Liver (tissue), 8 donors: ENCODE measurements at regions not wholly inside any gene's neighbourhood (a gene's known extent, or its start where the extent isn't known, plus 50 kb on each side); places are given as distances from the start of the nearest gene placed in this dataset.

Experiments
- DNase-seq: peaks from one replicate; pipeline ENCODE4 v3.0.0-alpha.2; 2017; ENCODE audit warnings: low spot score
- H3K27ac ChIP-seq, 2 donors: one replicate each; pipeline ENCODE4 v1.7.0; 2013; ENCODE audit warnings: inconsistent platforms in 2 of 2, low read length in 2 of 2, control low read depth in 1 of 2, low read depth in 1 of 2, mild to moderate bottlenecking in 1 of 2
- H3K27me3 ChIP-seq, 4 donors: one replicate each; pipeline versions ENCODE4 v1.6.1 to v1.7.0; 2013; ENCODE audit warnings: low read length in 3 of 4, inconsistent platforms in 1 of 4, mild to moderate bottlenecking in 1 of 4, moderate library complexity in 1 of 4; ENCODE audit not compliant: control insufficient read depth in 4 of 4, insufficient read depth in 4 of 4
- H3K36me3 ChIP-seq, 4 donors: one replicate each; pipeline versions ENCODE4 v1.6.1 to v1.7.0; 2013; ENCODE audit warnings: low read length in 3 of 4, mild to moderate bottlenecking in 3 of 4, low read depth in 1 of 4, moderate library complexity in 1 of 4; ENCODE audit not compliant: control insufficient read depth in 4 of 4, insufficient read depth in 3 of 4
- H3K4me1 ChIP-seq, 4 donors: one replicate each; pipeline versions ENCODE4 v1.6.1 to v1.7.0; 2013; ENCODE audit warnings: low read length in 3 of 4, mild to moderate bottlenecking in 3 of 4, moderate library complexity in 1 of 4; ENCODE audit not compliant: control insufficient read depth in 4 of 4, insufficient read depth in 4 of 4
- H3K4me3 ChIP-seq, 3 donors: one replicate each; pipeline versions ENCODE4 v1.6.1 to v1.7.0; 2013; ENCODE audit warnings: low read length in 3 of 3, control low read depth in 1 of 3, low read depth in 1 of 3, mild to moderate bottlenecking in 1 of 3
- H3K9ac ChIP-seq, 2 donors: one replicate each; pipeline ENCODE4 v1.7.0; 2013; ENCODE audit warnings: low read length in 2 of 2, mild to moderate bottlenecking in 2 of 2, moderate library complexity in 2 of 2, control low read depth in 1 of 2, low read depth in 1 of 2
- H3K9me3 ChIP-seq, 4 donors: one replicate each; pipeline versions ENCODE4 v1.6.1 to v1.7.0; 2013; ENCODE audit warnings: low read length in 3 of 4; ENCODE audit not compliant: control insufficient read depth in 4 of 4
- CTCF ChIP-seq: fragments of 150-350 bp; IDR thresholded peaks from 2 replicates; pipeline ENCODE4 v1.5.1; 2017; ENCODE audit warnings: improper control_type of control experiment, low read depth, low read length; ENCODE audit not compliant: missing input control
- FOXA1 ChIP-seq: IDR thresholded peaks from 2 replicates; pipeline ENCODE4 v1.6.1; 2016; ENCODE audit warnings: antibody characterized with exemption
- FOXA2 ChIP-seq: IDR thresholded peaks from 2 replicates; pipeline ENCODE4 v1.6.1; 2016; ENCODE audit warnings: antibody characterized with exemption
- GABPA ChIP-seq, 2 donors: IDR thresholded peaks in 1 of 2; conservative IDR thresholded peaks in 1 of 2; 2 replicates each; pipeline ENCODE4 v1.6.1; 2016; ENCODE audit warnings: antibody characterized with exemption in 2 of 2, mild to moderate bottlenecking in 1 of 2, moderate library complexity in 1 of 2
- HNF4A ChIP-seq, 2 donors: conservative IDR thresholded peaks; 2 replicates each; pipeline ENCODE4 v1.6.1; 2016; ENCODE audit warnings: antibody characterized with exemption in 2 of 2, mild to moderate bottlenecking in 2 of 2
- HNF4G ChIP-seq: IDR thresholded peaks from 2 replicates; pipeline ENCODE4 v1.6.1; 2016; ENCODE audit warnings: antibody characterized with exemption
- JUND ChIP-seq, 2 donors: IDR thresholded peaks; 2 replicates each; pipeline ENCODE4 v1.6.1; 2016; ENCODE audit warnings: antibody characterized with exemption in 2 of 2
- MAX ChIP-seq: IDR thresholded peaks from 2 replicates; pipeline ENCODE4 v1.6.1; 2016; ENCODE audit warnings: antibody characterized with exemption
- NR2F2 ChIP-seq: IDR thresholded peaks from 2 replicates; pipeline ENCODE4 v1.6.1; 2016; ENCODE audit warnings: antibody characterized with exemption
- RXRA ChIP-seq, 2 donors: IDR thresholded peaks; 2 replicates each; pipeline ENCODE4 v1.6.1; 2017 to 2018; ENCODE audit warnings: antibody characterized with exemption in 2 of 2, mild to moderate bottlenecking in 1 of 2
- SP1 ChIP-seq: IDR thresholded peaks from 2 replicates; pipeline ENCODE4 v1.6.1; 2018; ENCODE audit warnings: antibody characterized with exemption, mild to moderate bottlenecking
- TAF1 ChIP-seq: conservative IDR thresholded peaks from 2 replicates; pipeline ENCODE4 v1.6.1; 2016; ENCODE audit warnings: antibody characterized with exemption, mild to moderate bottlenecking
- YY1 ChIP-seq: IDR thresholded peaks from 2 replicates; pipeline ENCODE4 v1.6.1; 2016; ENCODE audit warnings: antibody characterized with exemption, mild to moderate bottlenecking
- ZBTB33 ChIP-seq: IDR thresholded peaks from 2 replicates; pipeline ENCODE4 v1.6.1; 2016; ENCODE audit warnings: antibody characterized with exemption
- WGBS: extraction: QIAGEN DNeasy Blood & Tissue Kit; methylation state at CpG from one replicate; pipeline ENCODE4 v1.1.7; 2013; 5-methylcytosine and 5-hydroxymethylcytosine counted together
- TF ChIP-seq, protein P1 (sequence below): IDR thresholded peaks from 2 replicates; pipeline ENCODE4 v1.6.1; 2016; ENCODE audit warnings: antibody characterized with exemption, mild to moderate bottlenecking
- donor health status: healthy.
- donor health status: healthy.
- donor health status: healthy.
- donor health status: healthy.
- donor health status: healthy.

GRCh38 chrX:45716750-45717149 lies 516.1 kb upstream of the DIPK2B start (continued):
- TF ChIP-seq, protein P1, sequence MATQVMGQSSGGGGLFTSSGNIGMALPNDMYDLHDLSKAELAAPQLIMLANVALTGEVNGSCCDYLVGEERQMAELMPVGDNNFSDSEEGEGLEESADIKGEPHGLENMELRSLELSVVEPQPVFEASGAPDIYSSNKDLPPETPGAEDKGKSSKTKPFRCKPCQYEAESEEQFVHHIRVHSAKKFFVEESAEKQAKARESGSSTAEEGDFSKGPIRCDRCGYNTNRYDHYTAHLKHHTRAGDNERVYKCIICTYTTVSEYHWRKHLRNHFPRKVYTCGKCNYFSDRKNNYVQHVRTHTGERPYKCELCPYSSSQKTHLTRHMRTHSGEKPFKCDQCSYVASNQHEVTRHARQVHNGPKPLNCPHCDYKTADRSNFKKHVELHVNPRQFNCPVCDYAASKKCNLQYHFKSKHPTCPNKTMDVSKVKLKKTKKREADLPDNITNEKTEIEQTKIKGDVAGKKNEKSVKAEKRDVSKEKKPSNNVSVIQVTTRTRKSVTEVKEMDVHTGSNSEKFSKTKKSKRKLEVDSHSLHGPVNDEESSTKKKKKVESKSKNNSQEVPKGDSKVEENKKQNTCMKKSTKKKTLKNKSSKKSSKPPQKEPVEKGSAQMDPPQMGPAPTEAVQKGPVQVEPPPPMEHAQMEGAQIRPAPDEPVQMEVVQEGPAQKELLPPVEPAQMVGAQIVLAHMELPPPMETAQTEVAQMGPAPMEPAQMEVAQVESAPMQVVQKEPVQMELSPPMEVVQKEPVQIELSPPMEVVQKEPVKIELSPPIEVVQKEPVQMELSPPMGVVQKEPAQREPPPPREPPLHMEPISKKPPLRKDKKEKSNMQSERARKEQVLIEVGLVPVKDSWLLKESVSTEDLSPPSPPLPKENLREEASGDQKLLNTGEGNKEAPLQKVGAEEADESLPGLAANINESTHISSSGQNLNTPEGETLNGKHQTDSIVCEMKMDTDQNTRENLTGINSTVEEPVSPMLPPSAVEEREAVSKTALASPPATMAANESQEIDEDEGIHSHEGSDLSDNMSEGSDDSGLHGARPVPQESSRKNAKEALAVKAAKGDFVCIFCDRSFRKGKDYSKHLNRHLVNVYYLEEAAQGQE, result no peak

GRCh38 chrX:45715748-45716147 lies 515.1 kb upstream of the DIPK2B start:
- H3K4me1 ChIP-seq, result no peaks in the 10 kb centered on the region
- TF ChIP-seq HNF4G, result no peak
- TF ChIP-seq GABPA (IDR thresholded peaks at IDR 0.05 in 1 of 2, conservative IDR thresholded peaks at IDR 0.05 in 1 of 2), result no peak
- H3K9ac ChIP-seq, result no peak overlapping the region
- H3K27me3 ChIP-seq, result peaks cover 0 to 2% (median 0%) of the 10 kb centered on the region in 4 donors
- H3K4me3 ChIP-seq, result no peak overlapping the region
- H3K27ac ChIP-seq, result no peak overlapping the region
- H3K36me3 ChIP-seq, result no peaks in the 10 kb centered on the region
- DNase-seq, result no peak
- peaks cover 0 to 2% (median 0%) of the 10 kb centered on the region in 4 donors for H3K9me3 ChIP-seq
- WGBS, result 70% methylated on average over 1 of the region's 1 CpG

- TF ChIP-seq RXRA (IDR thresholded peaks at IDR 0.05) (no peak), YY1 (no peak), JUND (IDR thresholded peaks at IDR 0.05) (no peak), TAF1 (no peak), HNF4A (conservative IDR thresholded peaks at IDR 0.05) (no peak), SP1 (no peak), ZBTB33 (no peak), HNF4G (no peak), GABPA (IDR thresholded peaks at IDR 0.05 in 1 of 2, conservative IDR thresholded peaks at IDR 0.05 in 1 of 2) (no peak), MAX (no peak), CTCF (no peak), NR2F2 (no peak), FOXA1 (no peak), FOXA2 (no peak)
- TF ChIP-seq, protein P1, result no peak
- no peak overlapping the region for H3K9ac ChIP-seq
These were observed 514.2 kb upstream of the DIPK2B start for GRCh38 chrX:45714866-45715265.

More at GRCh38 chrX:45714866-45715265, 514.2 kb upstream of the DIPK2B start:
- Histone ChIP-seq H3K4me3 (no peak overlapping the region), H3K27me3 (peaks cover 0 to 2% (median 0%) of the 10 kb centered on the region in 4 donors), H3K9me3 (peaks cover 0 to 2% (median 0%) of the 10 kb centered on the region in 4 donors), H3K27ac (no peak overlapping the region), H3K36me3 (no peaks in the 10 kb centered on the region), H3K4me1 (no peaks in the 10 kb centered on the region)
- WGBS, result 59% methylated on average over 3 of the region's 3 CpGs
- no peak for DNase-seq
